ENCODE measurements at regions not wholly inside any gene's neighbourhood (a gene's known extent, or its start where the extent isn't known, plus 50 kb on each side); places are given as distances from the start of the nearest gene placed in this dataset.
A peak's percentile ranks its signal among the peaks of the same experiment; 100 is the strongest.

GRCh38 chr20:39641423-39641822, 679.3 kb downstream of the DHX35 start:
- no peak for DNase-seq (ENCODE audit: low read depth)

- no peak for DNase-seq (ENCODE audit: low read depth)
Measured at GRCh38 chr20:39640147-39640546, 678.0 kb downstream of the DHX35 start.

- DNase-seq (ENCODE audit: low read depth) = no peak
Measured at GRCh38 chr20:39638731-39639130, 676.6 kb downstream of the DHX35 start.

- no peak for DNase-seq (ENCODE audit: low read depth)
Measured at GRCh38 chr20:39633689-39634088, 671.5 kb downstream of the DHX35 start.

DNA sequence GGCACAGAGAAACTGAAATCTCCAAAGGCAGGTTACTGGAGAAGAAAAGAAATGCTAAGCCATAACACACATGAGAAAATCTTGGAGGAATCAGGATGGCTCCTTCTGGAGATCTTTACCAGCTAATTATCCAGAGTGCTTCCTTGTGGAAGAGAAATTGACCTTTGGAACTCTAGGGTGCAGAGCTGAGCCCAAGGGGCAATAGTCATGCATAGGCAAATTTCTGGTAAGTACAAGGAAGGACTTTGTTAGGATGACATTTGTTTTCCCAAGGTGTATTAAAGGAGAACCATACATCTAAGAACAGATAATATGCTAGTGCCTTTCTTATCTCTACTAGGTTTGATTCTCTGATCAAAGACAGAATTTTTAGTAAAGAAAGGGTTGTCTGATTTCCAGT, 670.6 kb downstream of the DHX35 start:
- DNase-seq (ENCODE audit: low read depth) = no peak

DNA sequence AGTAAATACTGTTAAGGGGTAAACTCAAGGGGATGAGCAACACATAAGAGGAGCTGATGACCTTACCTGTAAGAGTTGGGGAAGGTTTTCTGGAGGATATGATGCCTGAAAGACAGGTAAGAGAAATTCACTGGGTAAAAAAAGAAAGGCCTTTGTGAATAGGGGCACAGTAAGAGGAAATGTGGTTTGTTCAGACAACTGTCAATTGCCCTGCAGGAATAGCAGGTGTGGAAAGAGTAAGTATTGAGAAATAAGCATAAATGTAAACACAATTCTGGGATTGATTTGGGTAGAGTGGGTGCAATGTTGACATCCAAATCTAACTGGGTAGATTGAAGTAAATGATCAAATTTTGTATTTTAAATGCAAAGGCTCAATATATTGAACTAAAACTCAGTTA, 670.0 kb downstream of the DHX35 start:
- DNase-seq (ENCODE audit: low read depth) = no peak

DNA sequence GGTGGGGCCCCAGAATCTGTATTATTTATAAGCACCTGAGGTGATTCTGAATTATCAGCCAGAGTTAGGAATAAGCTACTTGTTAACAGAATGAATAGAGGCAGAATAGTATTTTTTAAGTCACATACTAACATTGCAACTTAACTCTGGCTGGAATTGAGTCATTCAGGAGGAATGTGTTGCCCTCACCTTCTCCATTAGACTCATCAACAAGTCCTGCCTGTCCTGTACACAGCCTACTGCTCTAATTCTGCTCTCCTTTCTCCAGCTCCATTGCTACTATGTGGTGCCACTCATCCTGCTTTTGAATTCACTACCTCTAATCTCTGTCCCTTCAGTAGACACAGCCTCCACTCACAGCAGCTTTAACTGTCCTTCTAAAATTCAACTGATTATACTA, 669.4 kb downstream of the DHX35 start:
- DNase-seq (ENCODE audit: low read depth) = no peak

DNA sequence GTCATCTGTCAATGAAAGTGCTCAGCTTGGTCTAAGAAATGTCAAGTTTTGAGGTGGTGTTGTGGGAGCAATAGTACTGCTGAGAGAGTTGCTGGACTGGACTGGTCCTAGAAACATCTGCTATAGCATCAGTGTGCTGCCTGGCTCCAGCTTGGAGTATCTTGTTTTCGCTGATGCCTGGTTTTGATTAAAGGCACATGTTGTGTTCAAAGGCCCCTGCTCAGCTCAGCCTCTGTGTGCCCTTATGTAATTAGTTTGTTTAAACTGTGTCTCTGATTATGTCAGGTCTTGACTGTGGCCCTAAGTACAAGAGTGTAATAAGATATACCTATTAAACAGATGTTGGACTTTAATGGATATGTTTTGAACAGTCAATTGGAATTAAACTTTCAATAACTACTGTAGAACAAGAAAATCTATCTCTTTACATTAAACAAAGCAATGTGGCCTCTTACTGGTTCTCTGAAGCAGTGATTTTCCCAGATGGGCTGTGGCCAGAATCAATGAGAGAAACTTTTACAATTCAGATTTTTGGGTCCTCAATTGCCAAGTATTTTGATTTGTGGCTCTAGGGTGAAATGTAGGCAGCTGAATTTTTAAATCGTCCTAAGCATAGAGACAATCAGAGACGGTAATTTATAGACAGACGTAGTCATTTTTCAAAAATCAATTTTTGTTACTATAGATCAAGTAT, 668.2 kb downstream of the DHX35 start:
- DNase-seq (ENCODE audit: low read depth) = no peak

GRCh38 chr20:39627765-39628164, 665.6 kb downstream of the DHX35 start:
- DNase-seq (ENCODE audit: low read depth) = no peak

DNA sequence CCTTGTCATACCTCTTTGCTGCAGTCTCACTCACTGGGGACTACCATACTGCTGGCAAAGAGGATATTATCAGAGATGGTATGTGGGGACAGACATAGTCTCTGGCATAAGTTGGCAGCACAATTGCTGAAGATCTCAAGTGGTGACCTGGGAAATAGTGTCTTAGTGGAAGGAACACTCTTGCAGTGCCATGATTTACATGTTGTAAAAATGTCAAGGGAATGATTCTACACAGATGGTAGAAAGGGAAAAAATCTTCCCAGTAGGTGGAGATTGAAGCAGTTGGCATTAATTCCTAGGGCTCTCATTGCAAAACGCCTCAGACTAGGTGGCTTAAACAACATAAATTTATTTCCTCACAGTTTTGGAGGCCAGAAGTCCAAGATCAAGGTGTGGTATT, 662.2 kb downstream of the DHX35 start:
- DNase-seq (ENCODE audit: low read depth) = no peak

DNA sequence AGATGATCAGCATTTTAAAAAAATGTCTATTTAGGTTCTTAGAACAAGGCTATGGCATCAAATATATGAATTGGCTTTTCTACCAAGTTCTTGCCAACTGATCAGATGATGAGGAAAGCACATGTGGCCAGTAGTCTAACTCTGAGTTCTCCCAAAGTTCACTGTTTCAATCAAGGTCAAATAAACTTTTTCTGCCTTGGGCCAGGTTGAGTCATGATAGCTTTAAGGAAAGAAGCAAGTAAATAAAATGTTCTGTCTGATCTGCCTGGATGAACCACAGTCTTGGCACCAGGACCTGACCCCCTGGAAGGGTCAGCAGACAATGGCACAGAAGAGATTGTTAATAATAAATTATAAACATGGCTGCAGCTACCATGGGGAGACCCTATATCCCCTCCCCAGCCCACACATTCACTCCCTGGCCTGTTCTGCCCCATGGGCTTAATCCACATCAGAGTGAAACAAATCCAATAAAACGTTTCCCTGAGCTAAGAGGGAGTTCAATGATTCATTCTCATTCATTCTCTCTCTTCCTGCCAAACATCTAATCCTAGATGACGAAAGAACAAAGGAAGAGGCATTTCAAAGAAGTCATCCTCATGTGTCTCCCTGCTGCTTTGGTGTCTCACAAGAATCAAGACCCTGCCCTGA, 661.6 kb downstream of the DHX35 start:
- DNase-seq (ENCODE audit: low read depth) = no peak

GRCh38 chr20:39619271-39619785, 657.2 kb downstream of the DHX35 start:
- DNase-seq (ENCODE audit: low read depth) = no peak

GRCh38 chr20:39611901-39612300, 649.8 kb downstream of the DHX35 start:
- DNase-seq (ENCODE audit: low read depth) = no peak

- peak; percentile 29 for DNase-seq (ENCODE audit: low read depth)
Measured at GRCh38 chr20:39607141-39607540, 645.0 kb downstream of the DHX35 start.

- no peak for DNase-seq (ENCODE audit: low read depth)
Measured at GRCh38 chr20:39605908-39606307, 643.8 kb downstream of the DHX35 start.

GRCh38 chr20:39605361-39605760, 643.2 kb downstream of the DHX35 start:
- no peak for DNase-seq (ENCODE audit: low read depth)

GRCh38 chr20:39603219-39603618, 641.1 kb downstream of the DHX35 start:
- no peak for DNase-seq (ENCODE audit: low read depth)

DNA sequence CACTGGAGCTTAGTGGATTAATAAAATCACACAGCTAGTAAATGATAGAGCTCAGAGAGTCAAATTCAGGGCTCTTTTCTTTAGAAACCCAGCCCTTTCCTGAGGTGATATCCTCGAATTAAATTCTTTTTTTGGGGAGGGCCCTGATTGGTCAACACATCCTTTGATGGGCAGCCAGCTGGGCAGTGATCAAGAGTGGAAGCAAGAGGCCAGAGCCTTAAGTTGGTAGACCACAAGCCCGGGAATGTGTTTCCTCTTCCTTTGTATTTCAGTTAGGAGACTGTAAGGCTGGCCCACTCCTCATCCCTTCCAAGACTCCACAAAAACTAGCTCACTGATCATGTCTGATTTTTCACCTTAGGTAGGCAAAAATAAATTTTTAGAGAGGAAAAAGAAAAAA, 640.5 kb downstream of the DHX35 start:
- no peak for DNase-seq (ENCODE audit: low read depth)

- no peak for DNase-seq (ENCODE audit: low read depth)
Measured at GRCh38 chr20:39600871-39601270, 638.7 kb downstream of the DHX35 start.

DNA sequence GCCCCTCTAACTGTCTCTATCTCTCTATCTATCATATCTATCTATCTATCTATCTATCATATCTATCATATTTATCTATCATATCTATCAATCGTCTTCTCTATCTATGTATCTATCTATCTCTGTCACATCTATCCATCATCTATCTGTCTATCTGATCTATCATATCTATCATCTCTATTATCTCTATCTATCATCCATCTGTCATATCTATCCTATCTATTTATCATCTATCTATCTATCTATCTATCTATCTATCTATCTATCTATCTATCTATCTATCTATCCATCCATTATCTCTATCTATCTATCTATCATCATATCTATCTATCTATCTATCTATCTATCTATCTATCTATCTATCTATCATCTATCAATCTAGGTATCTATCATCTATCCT, 638.0 kb downstream of the DHX35 start:
- no peak for DNase-seq (ENCODE audit: low read depth)

- no peak for DNase-seq (ENCODE audit: low read depth)
Measured at GRCh38 chr20:39596554-39596953, 634.4 kb downstream of the DHX35 start.

- no peak for DNase-seq (ENCODE audit: low read depth)
Measured at GRCh38 chr20:39592371-39592770, 630.2 kb downstream of the DHX35 start.

DNA sequence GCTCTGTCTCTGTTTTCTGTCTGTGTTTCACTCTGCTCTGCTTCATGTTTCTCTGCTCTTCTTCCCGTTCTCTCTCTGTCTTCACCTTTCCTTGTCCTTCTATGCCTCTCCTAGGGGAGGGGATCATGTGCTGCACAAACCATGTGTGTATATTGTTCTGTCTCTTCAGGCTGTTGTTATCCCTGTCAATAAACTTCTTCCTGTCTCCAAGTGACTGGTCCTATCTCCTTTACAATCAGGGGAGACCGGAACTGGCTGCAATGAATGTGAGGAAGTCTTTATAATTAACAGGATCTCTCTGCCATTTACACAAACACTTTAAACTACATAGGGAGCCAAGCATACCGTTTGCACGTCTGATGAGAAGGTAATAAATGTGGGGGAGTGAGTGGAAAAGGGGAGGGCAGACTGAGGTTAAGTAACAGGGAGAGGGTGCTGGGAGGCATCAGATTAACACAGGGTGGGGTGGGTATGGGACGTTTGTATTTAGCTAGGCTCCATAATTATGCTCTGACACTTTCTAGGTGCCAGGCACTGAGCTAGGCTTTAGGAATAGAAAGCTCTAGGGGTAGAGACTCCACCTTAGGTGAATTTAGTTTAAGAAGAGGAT, 626.1 kb downstream of the DHX35 start:
- no peak for DNase-seq (ENCODE audit: low read depth)

Measured in Daoy (cell line).